DOHH2 (cell line): ENCODE measurements at regions not wholly inside any gene's neighbourhood (a gene's known extent, or its start where the extent isn't known, plus 50 kb on each side); places are given as distances from the start of the nearest gene placed in this dataset.

Experiments
- H3F3A ChIP-seq: fragments of 200-600 bp; sonication (generic), shearing (Covaris generic); 2 replicates; pipeline ENCODE4 v1.6.0; 2016; ENCODE audit warnings: antibody characterized with exemption, mild to moderate bottlenecking; ENCODE audit not compliant: control insufficient read depth, insufficient read depth
- H3K27ac ChIP-seq: fragments of 200-600 bp; sonication (generic); 2 replicates; pipeline ENCODE4 v1.5.1; 2014; ENCODE audit warnings: low read depth, mild to moderate bottlenecking, low read length, moderate library complexity
- H3K27me3 ChIP-seq: fragments of 200-600 bp; sonication (generic); 2 replicates; pipeline ENCODE4 v1.6.1; 2014; ENCODE audit warnings: mild to moderate bottlenecking, low read length, mixed read lengths; ENCODE audit not compliant: control insufficient read depth
- H3K36me3 ChIP-seq: fragments of 200-600 bp; sonication (generic); 2 replicates; pipeline ENCODE4 v1.6.1; 2014; ENCODE audit warnings: mild to moderate bottlenecking, low read length, moderate library complexity, mixed read lengths; ENCODE audit not compliant: control insufficient read depth
- H3K4me1 ChIP-seq: fragments of 200-600 bp; sonication (generic); 2 replicates; pipeline ENCODE4 v1.6.1; 2014; ENCODE audit warnings: mild to moderate bottlenecking, low read length, mixed read lengths; ENCODE audit not compliant: control insufficient read depth
- H3K4me2 ChIP-seq: fragments of 200-600 bp; sonication (generic); 2 replicates; pipeline ENCODE4 v1.6.0; 2014; ENCODE audit warnings: mild to moderate bottlenecking, low read length, moderate library complexity
- H3K4me3 ChIP-seq: fragments of 200-600 bp; sonication (generic); 2 replicates; pipeline ENCODE4 v1.5.1; 2014; ENCODE audit warnings: mild to moderate bottlenecking, low read length, mixed read lengths
- H3K79me2 ChIP-seq: fragments of 200-600 bp; sonication (generic); 2 replicates; pipeline ENCODE4 v1.6.1; 2014; ENCODE audit warnings: mild to moderate bottlenecking, low read length, mixed read lengths; ENCODE audit not compliant: control insufficient read depth
- H3K9me2 ChIP-seq: fragments of 200-600 bp; sonication (generic); replicated peaks from 2 replicates; pipeline ENCODE4 v1.6.1; 2014; ENCODE audit warnings: mild to moderate bottlenecking, low read length, mixed read lengths; ENCODE audit not compliant: control insufficient read depth
- H3K9me3 ChIP-seq: fragments of 200-600 bp; sonication (generic); 2 replicates; pipeline ENCODE4 v1.6.1; 2014; ENCODE audit warnings: antibody characterized with exemption, low read length, mixed read lengths; ENCODE audit not compliant: control insufficient read depth, insufficient read depth
- H4K20me1 ChIP-seq: fragments of 200-600 bp; sonication (generic); 2 replicates; pipeline ENCODE4 v1.6.0; 2014; ENCODE audit warnings: low read depth, mild to moderate bottlenecking, antibody characterized with exemption, low read length, moderate library complexity; ENCODE audit not compliant: control insufficient read depth, insufficient read depth
- EZH2phosphoT487 ChIP-seq: fragments of 200-600 bp; sonication (generic); IDR thresholded peaks from 2 replicates; pipeline ENCODE4 v1.6.1; 2017; ENCODE audit warnings: borderline replicate concordance, mild to moderate bottlenecking, antibody characterized with exemption, low read length, moderate library complexity, mixed read lengths
- TF ChIP-seq, protein P1 (sequence below): fragments of 200-600 bp; sonication (generic); IDR thresholded peaks from one replicate; pipeline ENCODE4 v1.5.1; 2014; ENCODE audit warnings: antibody characterized with exemption, mild to moderate bottlenecking, low read depth, low read length; ENCODE audit not compliant: poor library complexity, severe bottlenecking

GRCh38 chr10:90302758-90303481 lies 554.9 kb downstream of the HTR7 start:
- H3K4me2 ChIP-seq = no peak overlapping the region
- no peaks in the 10 kb centered on the region for H3K9me3 ChIP-seq
- no peak overlapping the region for H3K4me3 ChIP-seq
- no peaks in the 10 kb centered on the region for H4K20me1 ChIP-seq
- H3K79me2 ChIP-seq = no peaks in the 10 kb centered on the region
- H3K27ac ChIP-seq = no peak overlapping the region
- no peaks in the 10 kb centered on the region for H3K4me1 ChIP-seq
- no peaks in the 10 kb centered on the region for H3K9me2 ChIP-seq
- no peaks in the 10 kb centered on the region for H3K36me3 ChIP-seq
- TF ChIP-seq, protein P1, sequence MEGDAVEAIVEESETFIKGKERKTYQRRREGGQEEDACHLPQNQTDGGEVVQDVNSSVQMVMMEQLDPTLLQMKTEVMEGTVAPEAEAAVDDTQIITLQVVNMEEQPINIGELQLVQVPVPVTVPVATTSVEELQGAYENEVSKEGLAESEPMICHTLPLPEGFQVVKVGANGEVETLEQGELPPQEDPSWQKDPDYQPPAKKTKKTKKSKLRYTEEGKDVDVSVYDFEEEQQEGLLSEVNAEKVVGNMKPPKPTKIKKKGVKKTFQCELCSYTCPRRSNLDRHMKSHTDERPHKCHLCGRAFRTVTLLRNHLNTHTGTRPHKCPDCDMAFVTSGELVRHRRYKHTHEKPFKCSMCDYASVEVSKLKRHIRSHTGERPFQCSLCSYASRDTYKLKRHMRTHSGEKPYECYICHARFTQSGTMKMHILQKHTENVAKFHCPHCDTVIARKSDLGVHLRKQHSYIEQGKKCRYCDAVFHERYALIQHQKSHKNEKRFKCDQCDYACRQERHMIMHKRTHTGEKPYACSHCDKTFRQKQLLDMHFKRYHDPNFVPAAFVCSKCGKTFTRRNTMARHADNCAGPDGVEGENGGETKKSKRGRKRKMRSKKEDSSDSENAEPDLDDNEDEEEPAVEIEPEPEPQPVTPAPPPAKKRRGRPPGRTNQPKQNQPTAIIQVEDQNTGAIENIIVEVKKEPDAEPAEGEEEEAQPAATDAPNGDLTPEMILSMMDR = no peak
- no peak for TF ChIP-seq EZH2phosphoT487
- no peaks in the 10 kb centered on the region for H3K27me3 ChIP-seq
- H3F3A ChIP-seq = no peaks in the 10 kb centered on the region

- Histone ChIP-seq H3K79me2 (no peaks in the 10 kb centered on the region), H3K27me3 (no peaks in the 10 kb centered on the region), H3K27ac (no peak overlapping the region), H3K9me3 (no peaks in the 10 kb centered on the region), H3K4me3 (no peak overlapping the region), H4K20me1 (no peaks in the 10 kb centered on the region), H3K9me2 (no peaks in the 10 kb centered on the region), H3K4me2 (no peak overlapping the region), H3K4me1 (no peaks in the 10 kb centered on the region), H3F3A (no peaks in the 10 kb centered on the region), H3K36me3 (no peaks in the 10 kb centered on the region)
- TF ChIP-seq EZH2phosphoT487 = no peak
- TF ChIP-seq, protein P1 = no peak
These were observed 553.3 kb downstream of the HTR7 start for GRCh38 chr10:90304533-90304932.

GRCh38 chr10:90306187-90306586 lies 551.7 kb downstream of the HTR7 start:
- H4K20me1 ChIP-seq = no peaks in the 10 kb centered on the region
- no peak for TF ChIP-seq EZH2phosphoT487
- TF ChIP-seq, protein P1 = no peak
- no peaks in the 10 kb centered on the region for H3K9me3 ChIP-seq
- no peak overlapping the region for H3K27ac ChIP-seq
- H3K27me3 ChIP-seq = no peaks in the 10 kb centered on the region
- no peaks in the 10 kb centered on the region for H3K36me3 ChIP-seq
- no peaks in the 10 kb centered on the region for H3K9me2 ChIP-seq
- no peak overlapping the region for H3K4me2 ChIP-seq
- no peaks in the 10 kb centered on the region for H3K4me1 ChIP-seq
- H3K79me2 ChIP-seq = no peaks in the 10 kb centered on the region
- no peak overlapping the region for H3K4me3 ChIP-seq
- no peaks in the 10 kb centered on the region for H3F3A ChIP-seq
